Natural killer cell (primary cell): ENCODE measurements at regions not wholly inside any gene's neighbourhood (a gene's known extent, or its start where the extent isn't known, plus 50 kb on each side); places are given as distances from the start of the nearest gene placed in this dataset.

ENCODE experiments used
- ATAC-seq, 3 donors: fragments of 150-1000 bp in 2 of 3; fragments of 200-7000 bp in 1 of 3; cut with Tn5 transposase; 1 replicate in 1 of 3; 2 replicates in 2 of 3; pipeline ENCODE4 v1.10.0; 2021; ENCODE audit warnings: mild to moderate bottlenecking in 2 of 3, moderate library complexity in 2 of 3
- DNase-seq, 2 donors: peaks; one replicate each; pipeline versions ENCODE4 v3.0.0 to v3.0.0-alpha.2; 2013 to 2021; ENCODE audit warnings: mixed read lengths in 1 of 2
- H3K27ac ChIP-seq: one replicate; pipeline ENCODE4 v1.5.1; 2013; ENCODE audit warnings: mild to moderate bottlenecking, low read length
- H3K27me3 ChIP-seq: one replicate; pipeline ENCODE4 v1.6.1; 2013; ENCODE audit warnings: low read length; ENCODE audit not compliant: control insufficient read depth, insufficient read depth
- H3K36me3 ChIP-seq: one replicate; pipeline ENCODE4 v1.6.1; 2013; ENCODE audit warnings: low read length; ENCODE audit not compliant: control insufficient read depth, insufficient read depth
- H3K4me1 ChIP-seq: one replicate; pipeline ENCODE4 v1.6.1; 2013; ENCODE audit warnings: low read length; ENCODE audit not compliant: control insufficient read depth, insufficient read depth
- H3K4me3 ChIP-seq: one replicate; pipeline ENCODE4 v1.5.1; 2013; ENCODE audit warnings: low read length
- H3K9me3 ChIP-seq: one replicate; pipeline ENCODE4 v1.6.1; 2013; ENCODE audit warnings: low read length; ENCODE audit not compliant: control insufficient read depth, insufficient read depth
- H3K27ac Mint-ChIP-seq, 2 donors: one replicate each; pipeline ENCODE4 v1.8.0; 2022; ENCODE audit warnings: mild to moderate bottlenecking in 2 of 2, mixed read lengths in 2 of 2, moderate library complexity in 1 of 2
- H3K27me3 Mint-ChIP-seq, 2 donors: one replicate each; pipeline ENCODE4 v1.8.0; 2022; ENCODE audit warnings: low read depth in 2 of 2, mixed read lengths in 2 of 2
- H3K36me3 Mint-ChIP-seq: one replicate; pipeline ENCODE4 v1.8.0; 2022; ENCODE audit warnings: mixed read lengths
- H3K4me1 Mint-ChIP-seq, 2 donors: one replicate each; pipeline ENCODE4 v1.8.0; 2022; ENCODE audit warnings: mixed read lengths in 2 of 2
- H3K4me3 Mint-ChIP-seq: one replicate; pipeline ENCODE4 v1.8.0; 2022; ENCODE audit warnings: mild to moderate bottlenecking, moderate library complexity, mixed read lengths
- H3K9me3 Mint-ChIP-seq, 2 donors: one replicate each; pipeline ENCODE4 v1.8.0; 2022; ENCODE audit warnings: mixed read lengths in 2 of 2
- CTCF ChIP-seq: fragments of 200-600 bp; IDR thresholded peaks from one replicate; pipeline ENCODE4 v1.8.0; 2022; ENCODE audit warnings: antibody characterized with exemption
- WGBS: methylation state at CpG from one replicate; pipeline ENCODE4 v1.1.7; 2013; ENCODE audit warnings: missing lambda C conversion rate; ENCODE audit not compliant: insufficient coverage; 5-methylcytosine and 5-hydroxymethylcytosine counted together
- intact Hi-C: fragments of 100-400 bp; cut with micrococcal nuclease; formaldehyde crosslinking; loops from one replicate; pipeline ENCODE4 v1.14.2; 2022

- intact Hi-C loops, result no loop called here
- H3K27me3 ChIP-seq, result no peaks in the 10 kb centered on the region
- H3K27me3 Mint-ChIP-seq, result no peaks in the 10 kb centered on the region
- no peaks in the 10 kb centered on the region for H3K9me3 Mint-ChIP-seq
- H3K36me3 ChIP-seq, result no peaks in the 10 kb centered on the region
- H3K36me3 Mint-ChIP-seq, result no peaks in the 10 kb centered on the region
- no peaks in the 10 kb centered on the region for H3K9me3 ChIP-seq
- H3K4me3 Mint-ChIP-seq, result no peak overlapping the region
- no peak for DNase-seq
- H3K27ac Mint-ChIP-seq, result no peak overlapping the region
- H3K4me1 Mint-ChIP-seq, result no peaks in the 10 kb centered on the region
- no peaks in the 10 kb centered on the region for H3K4me1 ChIP-seq
- TF ChIP-seq CTCF, result no peak
- ATAC-seq, result no peak
- WGBS, result 93% methylated on average over 5 of the region's 7 CpGs
- no peak overlapping the region for H3K4me3 ChIP-seq
- H3K27ac ChIP-seq, result no peak overlapping the region
Observed at GRCh38 chrX:10070714-10071436, 85.9 kb upstream of the CLCN4 start.

- intact Hi-C loops, result no loop called here
- Mint-ChIP-seq H3K36me3 (no peaks in the 10 kb centered on the region), H3K27ac (no peak overlapping the region), H3K4me1 (no peaks in the 10 kb centered on the region), H3K9me3 (no peaks in the 10 kb centered on the region), H3K4me3 (no peak overlapping the region), H3K27me3 (no peaks in the 10 kb centered on the region)
- no peak for TF ChIP-seq CTCF
- Histone ChIP-seq H3K4me1 (no peaks in the 10 kb centered on the region), H3K9me3 (no peaks in the 10 kb centered on the region), H3K36me3 (no peaks in the 10 kb centered on the region), H3K27ac (no peak overlapping the region), H3K27me3 (no peaks in the 10 kb centered on the region), H3K4me3 (no peak overlapping the region)
- DNase-seq (no peak), ATAC-seq (no peak)
- 98% methylated on average over 5 of the region's 7 CpGs for WGBS
Observed at GRCh38 chrX:10071451-10072144, 85.2 kb upstream of the CLCN4 start.

GRCh38 chrX:10072786-10073568 lies 83.8 kb upstream of the CLCN4 start:
- no peaks in the 10 kb centered on the region for H3K4me1 ChIP-seq
- Mint-ChIP-seq H3K4me1 (no peaks in the 10 kb centered on the region), H3K27ac (no peak overlapping the region), H3K36me3 (no peaks in the 10 kb centered on the region), H3K9me3 (no peaks in the 10 kb centered on the region), H3K27me3 (no peaks in the 10 kb centered on the region), H3K4me3 (no peak overlapping the region)
- ATAC-seq (no peak), DNase-seq (no peak)
- 96% methylated on average over 3 of the region's 4 CpGs for WGBS
- TF ChIP-seq CTCF, result no peak
- H3K4me3 ChIP-seq, result no peak overlapping the region
- no peaks in the 10 kb centered on the region for H3K27me3 ChIP-seq
- no peak overlapping the region for H3K27ac ChIP-seq
- H3K36me3 ChIP-seq, result no peaks in the 10 kb centered on the region
- no peaks in the 10 kb centered on the region for H3K9me3 ChIP-seq
- intact Hi-C loops, result no loop called here
